Mucosa of descending colon (tissue), 3 donors: ENCODE measurements at regions not wholly inside any gene's neighbourhood (a gene's known extent, or its start where the extent isn't known, plus 50 kb on each side); places are given as distances from the start of the nearest gene placed in this dataset.

Source experiments
- ATAC-seq: fragments of 200-7000 bp; cut with Tn5 transposase; one replicate; pipeline ENCODE4 v1.9.1; 2020; ENCODE audit warnings: mild to moderate bottlenecking, moderate library complexity
- DNase-seq, 3 donors: peaks; one replicate each; pipeline ENCODE4 v3.0.0-alpha.2; 2020
- H3K36me3 ChIP-seq: fragments of 200-600 bp; one replicate; pipeline ENCODE4 v1.8.0; 2021; ENCODE audit warnings: low read depth, mild to moderate bottlenecking
- H3K4me1 ChIP-seq: fragments of 200-600 bp; one replicate; pipeline ENCODE4 v1.8.0; 2021; ENCODE audit warnings: low read depth, mild to moderate bottlenecking
- H3K4me3 ChIP-seq: fragments of 200-600 bp; one replicate; pipeline ENCODE4 v1.8.0; 2021; ENCODE audit warnings: mild to moderate bottlenecking
- H3K9me3 ChIP-seq: fragments of 200-600 bp; one replicate; pipeline ENCODE4 v1.8.0; 2021; ENCODE audit warnings: mild to moderate bottlenecking
- intact Hi-C, 2 donors: fragments of 100-400 bp; cut with DNase I in 1 of 2; cut with micrococcal nuclease in 1 of 2; formaldehyde crosslinking; loops; one replicate each; pipeline versions ENCODE4 v1.11.0 to v1.11.1; 2022; cut with DNase I, micrococcal nuclease
- TF ChIP-seq, protein P1 (sequence below): fragments of 200-600 bp; IDR thresholded peaks from one replicate; pipeline ENCODE4 v1.8.0; 2022; ENCODE audit warnings: antibody characterized with exemption, mild to moderate bottlenecking
- donor health status: DM: no; HTN: no; CAD: no; lungs with moderate emphysema.
- donor health status: DM: no; HTN: no; CAD: no.
- donor health status: DM: no; HTN: yes; CAD: no.

DNA sequence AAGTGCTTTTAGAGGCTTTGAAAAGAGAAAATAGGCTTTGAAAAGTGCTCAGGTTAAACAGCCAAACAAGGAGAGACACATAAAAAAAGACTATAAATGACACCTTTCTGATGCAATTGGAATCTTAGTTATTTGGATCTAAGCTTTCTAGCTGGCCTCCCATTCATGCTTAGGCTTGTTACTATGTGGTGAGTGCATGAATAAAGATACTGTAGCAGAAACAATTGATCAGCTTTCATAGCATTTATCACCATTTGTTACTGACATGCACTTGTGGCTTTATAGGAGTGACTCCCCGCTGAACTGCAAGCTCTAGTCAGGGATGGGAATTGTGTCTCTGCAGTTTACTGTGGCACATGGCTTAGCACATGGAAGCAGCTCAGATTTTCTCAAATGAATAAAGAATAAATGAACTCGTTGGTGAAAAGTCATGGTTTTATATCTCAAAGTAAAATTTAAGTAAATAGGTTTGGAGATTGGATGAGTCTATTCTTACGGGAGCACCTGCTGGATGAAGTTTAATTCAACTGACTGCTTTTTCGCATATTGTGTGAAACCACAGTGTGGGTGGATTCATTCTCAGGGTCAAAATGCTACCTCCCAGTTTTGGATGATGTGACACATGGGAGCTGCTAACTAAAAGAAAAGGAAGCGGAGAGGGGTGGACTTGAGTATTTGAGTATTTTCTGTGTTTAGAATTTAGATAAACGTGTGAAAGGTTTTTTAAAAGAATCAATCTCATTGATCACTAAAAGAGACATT lies 91.1 kb upstream of the NOL4 start:
- Histone ChIP-seq H3K4me3 (no peak overlapping the region), H3K4me1 (no peaks in the 10 kb centered on the region), H3K9me3 (no peaks in the 10 kb centered on the region), H3K36me3 (no peaks in the 10 kb centered on the region)
- intact Hi-C loops: no loop called here
- TF ChIP-seq, protein P1, sequence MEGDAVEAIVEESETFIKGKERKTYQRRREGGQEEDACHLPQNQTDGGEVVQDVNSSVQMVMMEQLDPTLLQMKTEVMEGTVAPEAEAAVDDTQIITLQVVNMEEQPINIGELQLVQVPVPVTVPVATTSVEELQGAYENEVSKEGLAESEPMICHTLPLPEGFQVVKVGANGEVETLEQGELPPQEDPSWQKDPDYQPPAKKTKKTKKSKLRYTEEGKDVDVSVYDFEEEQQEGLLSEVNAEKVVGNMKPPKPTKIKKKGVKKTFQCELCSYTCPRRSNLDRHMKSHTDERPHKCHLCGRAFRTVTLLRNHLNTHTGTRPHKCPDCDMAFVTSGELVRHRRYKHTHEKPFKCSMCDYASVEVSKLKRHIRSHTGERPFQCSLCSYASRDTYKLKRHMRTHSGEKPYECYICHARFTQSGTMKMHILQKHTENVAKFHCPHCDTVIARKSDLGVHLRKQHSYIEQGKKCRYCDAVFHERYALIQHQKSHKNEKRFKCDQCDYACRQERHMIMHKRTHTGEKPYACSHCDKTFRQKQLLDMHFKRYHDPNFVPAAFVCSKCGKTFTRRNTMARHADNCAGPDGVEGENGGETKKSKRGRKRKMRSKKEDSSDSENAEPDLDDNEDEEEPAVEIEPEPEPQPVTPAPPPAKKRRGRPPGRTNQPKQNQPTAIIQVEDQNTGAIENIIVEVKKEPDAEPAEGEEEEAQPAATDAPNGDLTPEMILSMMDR: no peak
- no peak for DNase-seq
- no peak for ATAC-seq

DNA sequence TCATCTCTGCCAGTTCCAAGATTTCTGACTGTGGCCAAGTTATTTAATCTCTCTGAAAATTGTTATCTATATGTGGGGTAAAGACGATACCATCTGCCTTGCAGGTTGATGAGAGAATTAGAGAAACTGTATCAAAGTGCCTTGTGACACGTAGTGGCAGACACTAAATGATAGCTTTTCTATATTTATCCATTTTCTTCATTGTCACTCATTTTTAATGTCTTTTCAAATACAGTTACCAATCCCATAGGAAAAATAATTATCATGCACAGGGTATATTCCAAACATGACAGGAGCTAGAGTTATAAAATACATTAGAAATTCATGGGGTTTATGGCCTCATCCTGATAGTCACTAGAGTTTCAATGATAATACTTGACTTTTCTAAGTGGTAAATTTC lies 95.6 kb upstream of the NOL4 start:
- DNase-seq (no peak), ATAC-seq (no peak)
- intact Hi-C loops: loop anchor here in 1 of 2 donors (5.0 kb wide), 1 partner anchor 198 kb away; no protein-coding TSS in a partner anchor
- Histone ChIP-seq H3K4me1 (no peaks in the 10 kb centered on the region), H3K36me3 (no peaks in the 10 kb centered on the region), H3K4me3 (no peak overlapping the region), H3K9me3 (no peaks in the 10 kb centered on the region)
- TF ChIP-seq, protein P1: no peak

DNA sequence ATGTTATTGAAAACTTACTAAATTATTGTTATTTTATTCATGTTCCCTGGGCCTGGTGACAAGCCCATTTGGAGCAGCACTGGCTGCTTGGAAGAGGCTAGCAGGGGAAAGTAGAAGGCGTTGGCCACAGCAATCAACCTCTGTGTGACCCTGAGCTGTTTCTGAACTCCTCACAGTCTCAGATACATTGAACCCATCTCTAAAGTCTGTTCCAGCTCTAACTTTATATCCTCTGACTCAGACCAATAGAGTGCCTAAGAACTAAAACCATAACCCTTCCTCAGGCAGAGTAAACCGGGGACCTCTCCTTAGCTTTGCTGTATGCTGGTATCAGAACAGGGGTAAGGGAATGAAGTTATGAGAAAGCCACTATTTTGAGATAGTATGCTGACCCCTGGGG lies 96.4 kb upstream of the NOL4 start:
- H3K36me3 ChIP-seq: no peaks in the 10 kb centered on the region
- no peaks in the 10 kb centered on the region for H3K9me3 ChIP-seq
- no peaks in the 10 kb centered on the region for H3K4me1 ChIP-seq
- H3K4me3 ChIP-seq: no peak overlapping the region
- ATAC-seq (peak; percentile 74), DNase-seq (no peak)
- intact Hi-C loops: loop anchor here in 1 of 2 donors (5.0 kb wide), 1 partner anchor 199 kb away; no protein-coding TSS in a partner anchor
- TF ChIP-seq, protein P1: no peak

DNA sequence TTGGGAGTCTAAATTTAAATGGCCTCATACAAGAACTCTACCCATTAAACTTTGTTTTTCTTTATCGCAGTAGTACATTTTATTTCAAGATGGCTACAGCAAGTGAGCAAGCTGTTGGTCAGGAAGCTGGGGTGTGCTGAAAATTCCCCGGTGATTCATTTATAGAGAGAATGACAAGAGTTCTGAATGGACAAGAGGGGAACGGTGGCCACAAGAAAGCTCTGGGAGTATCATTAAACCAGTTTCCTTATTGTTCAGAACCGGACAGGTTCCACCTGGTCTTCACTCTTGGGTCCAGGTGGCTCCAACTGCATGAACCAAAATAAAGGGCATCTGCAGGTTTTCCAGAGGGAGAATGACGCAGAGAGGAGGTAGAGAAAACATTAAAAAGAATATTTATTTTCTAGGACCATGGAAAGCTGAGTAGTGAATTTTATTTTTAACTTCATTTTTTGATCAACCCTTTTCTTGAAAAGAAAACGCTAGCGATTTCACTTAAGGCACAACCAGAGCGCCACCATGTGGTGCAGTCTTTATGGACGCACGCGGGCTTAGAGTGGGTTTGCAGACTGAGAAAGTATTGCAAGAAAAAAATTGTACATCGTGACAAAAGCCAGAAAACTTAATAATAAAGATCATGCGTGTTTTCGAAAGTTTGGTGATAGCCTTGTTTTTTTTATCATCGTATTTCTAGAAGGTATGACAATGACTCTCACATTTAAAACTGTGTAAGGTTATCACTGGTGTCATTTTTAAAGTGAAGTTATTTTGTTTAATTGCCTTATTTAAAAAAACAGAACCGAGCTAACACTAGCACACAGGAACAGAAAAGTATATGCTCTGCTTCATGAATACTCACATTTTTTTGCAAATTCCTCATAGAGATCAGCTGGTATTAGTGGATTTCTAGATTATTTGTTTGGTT lies 97.9 kb upstream of the NOL4 start:
- H3K36me3 ChIP-seq: no peaks in the 10 kb centered on the region
- no peak overlapping the region for H3K4me3 ChIP-seq
- H3K4me1 ChIP-seq: no peaks in the 10 kb centered on the region
- ATAC-seq (peak; percentile 78), DNase-seq (peak in 2 of 3 donors; percentile 70 to 90)
- TF ChIP-seq, protein P1: no peak
- H3K9me3 ChIP-seq: no peaks in the 10 kb centered on the region
- intact Hi-C loops: loop anchor here in 1 of 2 donors (5.0 kb wide), 1 partner anchor 200 kb away; no protein-coding TSS in a partner anchor

DNA sequence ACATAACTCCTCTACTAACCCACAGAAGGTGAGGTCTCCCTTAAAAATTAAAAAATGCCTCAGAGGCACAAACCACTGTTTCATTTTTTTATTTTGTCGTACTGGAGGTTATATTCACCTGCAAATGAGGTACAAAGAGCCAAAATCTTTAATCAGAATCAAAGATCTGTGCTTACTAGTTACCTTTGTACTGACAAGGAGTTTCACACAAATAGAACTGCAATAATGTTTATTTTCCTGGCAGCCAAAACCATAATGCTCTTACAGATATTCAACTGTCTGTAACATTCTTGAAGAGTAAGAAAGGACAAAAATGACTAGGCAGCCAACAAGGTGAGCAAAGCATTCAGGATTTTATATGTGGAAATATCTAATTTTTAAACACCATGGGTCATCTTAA lies 105.1 kb upstream of the NOL4 start:
- intact Hi-C loops: no loop called here
- no peaks in the 10 kb centered on the region for H3K36me3 ChIP-seq
- TF ChIP-seq, protein P1: no peak
- peaks cover 5% of the 10 kb centered on the region for H3K4me1 ChIP-seq
- DNase-seq: no peak
- H3K9me3 ChIP-seq: no peaks in the 10 kb centered on the region
- no peak overlapping the region for H3K4me3 ChIP-seq
- no peak for ATAC-seq
